Activated gamma-delta T cell treated with anti-CD3 and anti-CD28 coated beads, Interleukin-2, amount 50 U/mL, for 16 hours (primary cell): ENCODE measurements at regions not wholly inside any gene's neighbourhood (a gene's known extent, or its start where the extent isn't known, plus 50 kb on each side); places are given as distances from the start of the nearest gene placed in this dataset.
A peak's percentile ranks its signal among the peaks of the same experiment; 100 is the strongest.
"Not testable (repeated sequence)": the region's sequence is repeated elsewhere in the genome, so short reads cannot be mapped to it uniquely, and the experiment has no call there.

ENCODE experiments used
- DNase-seq: peaks from one replicate; pipeline ENCODE4 v3.0.0-alpha.2; 2020; ENCODE audit warnings: low read depth

- not testable (repeated sequence) for DNase-seq
These were observed 140.5 kb upstream of the ZNF322 start for GRCh38 chr6:26799903-26800633.

- not testable (repeated sequence) for DNase-seq
These were observed 144.2 kb upstream of the ZNF322 start for GRCh38 chr6:26803762-26804161.

- not testable (repeated sequence) for DNase-seq
These were observed 152.1 kb upstream of the ZNF322 start for GRCh38 chr6:26811486-26812116.

- not testable (repeated sequence) for DNase-seq
These were observed 159.2 kb upstream of the ZNF322 start for GRCh38 chr6:26818640-26819225.

- not testable (repeated sequence) for DNase-seq
These were observed 168.4 kb upstream of the ZNF322 start for GRCh38 chr6:26827965-26828364.

- not testable (repeated sequence) for DNase-seq
These were observed 169.9 kb upstream of the ZNF322 start for GRCh38 chr6:26829480-26829879.

GRCh38 chr6:26830992-26831391 is 171.4 kb upstream of the ZNF322 start:
- DNase-seq = not testable (repeated sequence)

- not testable (repeated sequence) for DNase-seq
These were observed 176.2 kb upstream of the ZNF322 start for GRCh38 chr6:26835707-26836106.

GRCh38 chr6:26836657-26837056 is 177.1 kb upstream of the ZNF322 start:
- not testable (repeated sequence) for DNase-seq

GRCh38 chr6:26844823-26845222 is 185.3 kb upstream of the ZNF322 start:
- DNase-seq = not testable (repeated sequence)

- not testable (repeated sequence) for DNase-seq
These were observed 197.7 kb upstream of the ZNF322 start for GRCh38 chr6:26857289-26857688.

- not testable (repeated sequence) for DNase-seq
These were observed 199.7 kb upstream of the ZNF322 start for GRCh38 chr6:26859067-26859770.

- DNase-seq = not testable (repeated sequence)
These were observed 200.2 kb upstream of the ZNF322 start for GRCh38 chr6:26859771-26860163.

GRCh38 chr6:26861913-26862312 is 202.4 kb upstream of the ZNF322 start:
- DNase-seq = not testable (repeated sequence)

GRCh38 chr6:26863641-26864040 is 204.1 kb upstream of the ZNF322 start:
- DNase-seq = not testable (repeated sequence)

- not testable (repeated sequence) for DNase-seq
These were observed 239.2 kb upstream of the ZNF322 start for GRCh38 chr6:26898785-26899184.

GRCh38 chr6:26924206-26924605 is 264.7 kb upstream of the ZNF322 start:
- not testable (repeated sequence) for DNase-seq

- not testable (repeated sequence) for DNase-seq
These were observed 268.6 kb upstream of the ZNF322 start for GRCh38 chr6:26928190-26928589.

- not testable (repeated sequence) for DNase-seq
These were observed 277.7 kb upstream of the ZNF322 start for GRCh38 chr6:26937258-26937657.

GRCh38 chr6:26951211-26951610 is 291.7 kb upstream of the ZNF322 start:
- DNase-seq = not testable (repeated sequence)

GRCh38 chr6:26956078-26956600 is 291.4 kb upstream of the PRSS16 start:
- peak; percentile 20 for DNase-seq

- peak; percentile 73 for DNase-seq
These were observed 290.8 kb upstream of the PRSS16 start for GRCh38 chr6:26956601-26957184.
